K562 (cell line): ENCODE measurements at regions not wholly inside any gene's neighbourhood (a gene's known extent, or its start where the extent isn't known, plus 50 kb on each side); places are given as distances from the start of the nearest gene placed in this dataset.

ENCODE experiments used
- ATAC-seq: fragments of 200-7000 bp; cut with Tn5 transposase; 3 replicates; pipeline ENCODE4 v1.9.1; 2020; ENCODE audit warnings: moderate library complexity
- BruUV-seq: library from RNA; stranded (reverse); fragments of 400-500 nt; replicated peaks from 2 replicates; lab custom pipeline; 2021; lab: Mats Ljungman, UMichigan
- CTCF ChIA-PET: fragments of 300-600 bp; formaldehyde crosslinking; extraction: SDS; loops from one replicate; lab custom pipeline; 2021; ENCODE audit warnings: low intra/inter-chr PET ratio; lab: Yijun Ruan, JAX
- POLR2A ChIA-PET: fragments of 300-600, 350-650 bp; sonication (Branson Sonifier 250); formaldehyde crosslinking; extraction: SDS; loops from one replicate; lab custom pipeline; 2021; ENCODE audit warnings: antibody characterized with exemption, inconsistent platforms; lab: Yijun Ruan, JAX
- DNase-seq, 4 experiments: peaks; one replicate each; pipeline versions ENCODE4 v3.0.0 to v3.0.0-alpha.2; 2011 to 2018; ENCODE audit warnings: low spot score in 3 of 4, mixed read lengths in 3 of 4; ENCODE audit errors: extremely low read depth in 1 of 4
- FAIRE-seq: peaks from 2 replicates; lab custom pipeline; 2011; peaks lifted over from hg19 to GRCh38; lab: Jason Lieb, UNC
- H2AFZ ChIP-seq: 2 replicates; pipeline ENCODE4 v1.6.0; 2011; ENCODE audit warnings: low read depth, low read length, control low read depth, inconsistent platforms
- H3K27ac ChIP-seq: fragments of 200-600 bp; 3 replicates; pipeline ENCODE4 v1.8.0; 2011; ENCODE audit warnings: low read depth, mild to moderate bottlenecking, control low read depth, inconsistent platforms, low read length, moderate library complexity, mixed read lengths; ENCODE audit errors: extremely low read depth
- H3K27me3 ChIP-seq, 2 experiments: fragments of 300-600 bp in 1 of 2; 2 replicates in 1 of 2; 3 replicates in 1 of 2; pipeline versions ENCODE4 v1.6.0 to v1.8.0; 2011; ENCODE audit warnings: inconsistent platforms in 2 of 2, low read length in 2 of 2, mild to moderate bottlenecking in 1 of 2, mixed read lengths in 1 of 2, moderate library complexity in 1 of 2; ENCODE audit not compliant: control insufficient read depth in 2 of 2, insufficient read depth in 2 of 2
- H3K36me3 ChIP-seq: fragments of 300-600 bp; 3 replicates; pipeline ENCODE4 v1.8.0; 2011; ENCODE audit warnings: mild to moderate bottlenecking, low read length, inconsistent platforms; ENCODE audit not compliant: control insufficient read depth, insufficient read depth
- H3K4me1 ChIP-seq, 2 experiments: fragments of 200-600 bp in 1 of 2; replicated peaks in 1 of 2; 2 replicates in 1 of 2; 3 replicates in 1 of 2; pipeline versions ENCODE4 v1.5.1 to v1.8.0; 2011; ENCODE audit warnings: inconsistent platforms in 2 of 2, low read length in 2 of 2, mild to moderate bottlenecking in 1 of 2, mixed read lengths in 1 of 2, moderate library complexity in 1 of 2; ENCODE audit not compliant: control insufficient read depth in 2 of 2, insufficient read depth in 2 of 2
- H3K4me2 ChIP-seq: 2 replicates; pipeline ENCODE4 v1.6.1; 2011; ENCODE audit warnings: low read length, control low read depth, inconsistent platforms, mixed read lengths; ENCODE audit not compliant: insufficient read depth
- H3K4me3 ChIP-seq: fragments of 200-600 bp; sonication (generic), shearing (Covaris generic); 2 replicates; pipeline ENCODE4 v1.5.1; 2016; ENCODE audit warnings: control low read depth, inconsistent platforms
- H3K79me2 ChIP-seq: fragments of 200-600 bp; 3 replicates; pipeline ENCODE4 v1.8.0; 2011; ENCODE audit warnings: low read length, inconsistent platforms; ENCODE audit not compliant: control insufficient read depth, insufficient read depth
- H3K9ac ChIP-seq, 2 experiments: 2 replicates each; pipeline versions ENCODE4 v1.6.0 to v1.6.1; 2011; ENCODE audit warnings: low read depth in 2 of 2, low read length in 2 of 2, control low read depth in 1 of 2, inconsistent platforms in 1 of 2, mild to moderate bottlenecking in 1 of 2, mixed read lengths in 1 of 2; ENCODE audit not compliant: insufficient read depth in 1 of 2
- H3K9me1 ChIP-seq: one replicate; pipeline ENCODE4 v1.6.0; 2011; ENCODE audit warnings: inconsistent platforms, mild to moderate bottlenecking, low read length, moderate library complexity; ENCODE audit not compliant: control insufficient read depth, insufficient read depth
- H3K9me3 ChIP-seq: replicated peaks from 2 replicates; pipeline ENCODE4 v1.5.1; 2011; ENCODE audit warnings: low read depth, low read length, inconsistent platforms; ENCODE audit not compliant: control insufficient read depth, insufficient read depth
- H4K20me1 ChIP-seq: replicated peaks from 2 replicates; pipeline ENCODE4 v1.6.1; 2011; ENCODE audit warnings: low read length, inconsistent platforms, mixed read lengths; ENCODE audit not compliant: control insufficient read depth, insufficient read depth
- BMI1 ChIP-seq: fragments of 150-350 bp; IDR thresholded peaks from 2 replicates; pipeline ENCODE4 v1.6.1; 2014; ENCODE audit warnings: low read length
- EP300 ChIP-seq: IDR thresholded peaks from 2 replicates; pipeline ENCODE4 v1.6.1; 2012; ENCODE audit warnings: low read length, improper control_type of control experiment
- KLF6 ChIP-seq: fragments of 250-450 bp; sonication (Bioruptor Pico); IDR thresholded peaks from 2 replicates; pipeline ENCODE4 v1.4.0; 2020; ENCODE audit warnings: mild to moderate bottlenecking, moderate library complexity, borderline replicate concordance
- MYC ChIP-seq, 2 experiments: fragments of 250-450 bp in 1 of 2; sonication (Bioruptor Pico) in 1 of 2; IDR thresholded peaks; 2 replicates each; pipeline versions ENCODE4 v1.5.1 to v1.6.1; 2012 to 2021; ENCODE audit warnings: low read depth in 2 of 2, borderline replicate concordance in 1 of 2, improper control_type of control experiment in 1 of 2, low read length in 1 of 2, mild to moderate bottlenecking in 1 of 2, moderate library complexity in 1 of 2
- NFIC ChIP-seq: fragments of 450-650 bp; IDR thresholded peaks from 2 replicates; pipeline ENCODE4 v1.6.1; 2017; ENCODE audit warnings: mild to moderate bottlenecking, inconsistent platforms
- SMARCE1 ChIP-seq: fragments of 450-650 bp; IDR thresholded peaks from 2 replicates; pipeline ENCODE4 v1.7.1; 2016; ENCODE audit warnings: mild to moderate bottlenecking
- ZNF316 ChIP-seq: fragments of 450-650 bp; IDR thresholded peaks from 2 replicates; pipeline ENCODE4 v1.6.1; 2016
- WGBS: fragments of 100-300 bp; shearing (Covaris generic); methylation state at CpG from one replicate; pipeline ENCODE4 v1.1.6; 2016; ENCODE audit warnings: low coverage, mixed read lengths; ENCODE audit not compliant: insufficient coverage; ENCODE audit errors: missing lambda C conversion rate; 5-methylcytosine and 5-hydroxymethylcytosine counted together
- in situ Hi-C: fragments of 300-500 bp; cut with MboI; formaldehyde crosslinking; loops from 4 replicates; pipeline ENCODE4 v1.15.0; 2018; ENCODE audit warnings: inconsistent platforms, mixed read lengths
- intact Hi-C: fragments of 100-400 bp; cut with micrococcal nuclease; formaldehyde crosslinking; loops from 2 replicates; pipeline ENCODE4 v1.14.2; 2022
- TF ChIP-seq, protein P1 (sequence below): fragments of 200-600 bp; sonication (generic); IDR thresholded peaks from one replicate; pipeline ENCODE4 v1.6.1; 2012; ENCODE audit warnings: mild to moderate bottlenecking, low read depth, low read length, inconsistent platforms
- TF ChIP-seq, protein P2 (sequence below): fragments of 150-350 bp; conservative IDR thresholded peaks from 2 replicates; pipeline ENCODE4 v1.6.1; 2014; ENCODE audit warnings: low read length

DNA sequence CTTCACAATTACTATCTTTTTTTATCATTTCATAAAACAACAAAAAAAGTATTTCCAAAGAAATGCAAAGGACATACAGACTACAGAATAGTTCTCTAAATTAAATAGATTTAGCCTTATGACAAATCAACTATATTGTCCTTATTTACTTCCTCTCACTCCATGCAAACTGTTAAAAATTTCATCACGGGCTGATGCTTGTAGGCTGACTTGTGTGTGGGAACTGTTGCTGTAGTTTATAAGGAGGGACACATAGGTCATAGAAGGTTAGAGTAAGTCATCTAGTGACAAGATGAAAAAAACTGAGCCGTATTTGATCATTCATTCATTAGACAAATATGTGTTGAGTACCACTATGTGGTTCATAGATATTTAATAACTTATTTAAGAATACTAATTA, 232.5 kb upstream of the TBL1XR1 start:
- Histone ChIP-seq H3K4me1 (peaks cover 3 to 27% of the 10 kb centered on the region in 2 experiments; a peak in 3 of 5 replicates), H3K27me3 (no peaks in the 10 kb centered on the region), H3K36me3 (no peaks in the 10 kb centered on the region), H3K9me3 (no peaks in the 10 kb centered on the region), H3K4me2 (no peak overlapping the region), H3K4me3 (no peak overlapping the region), H3K79me2 (no peaks in the 10 kb centered on the region), H3K9me1 (no peaks in the 10 kb centered on the region), H3K9ac (no peak overlapping the region), H4K20me1 (no peaks in the 10 kb centered on the region), H3K27ac (no peak overlapping the region), H2AFZ (no peak overlapping the region)
- ATAC-seq (no peak), FAIRE-seq (no peak), DNase-seq (no peak)
- ChIA-PET POLR2A (no interaction called here), CTCF (no interaction called here)
- in situ Hi-C loops (no loop called here), intact Hi-C loops (no loop called here)
- WGBS: 67% methylated on average over 2 of the region's 2 CpGs
- no TSS peak for BruUV-seq
- TF ChIP-seq KLF6 (CRISPR knock-in tag) (no peak), EP300 (no peak), NFIC (no peak), ZNF316 (no peak), BMI1 (no peak), MYC (IDR thresholded peaks at IDR 0.05; ENCODE audit: low read depth, low read length) (no peak), MYC (CRISPR knock-in tag; IDR thresholded peaks at IDR 0.05; ENCODE audit: borderline replicate concordance, low read depth) (no peak), SMARCE1 (no peak)
- TF ChIP-seq, protein P1, sequence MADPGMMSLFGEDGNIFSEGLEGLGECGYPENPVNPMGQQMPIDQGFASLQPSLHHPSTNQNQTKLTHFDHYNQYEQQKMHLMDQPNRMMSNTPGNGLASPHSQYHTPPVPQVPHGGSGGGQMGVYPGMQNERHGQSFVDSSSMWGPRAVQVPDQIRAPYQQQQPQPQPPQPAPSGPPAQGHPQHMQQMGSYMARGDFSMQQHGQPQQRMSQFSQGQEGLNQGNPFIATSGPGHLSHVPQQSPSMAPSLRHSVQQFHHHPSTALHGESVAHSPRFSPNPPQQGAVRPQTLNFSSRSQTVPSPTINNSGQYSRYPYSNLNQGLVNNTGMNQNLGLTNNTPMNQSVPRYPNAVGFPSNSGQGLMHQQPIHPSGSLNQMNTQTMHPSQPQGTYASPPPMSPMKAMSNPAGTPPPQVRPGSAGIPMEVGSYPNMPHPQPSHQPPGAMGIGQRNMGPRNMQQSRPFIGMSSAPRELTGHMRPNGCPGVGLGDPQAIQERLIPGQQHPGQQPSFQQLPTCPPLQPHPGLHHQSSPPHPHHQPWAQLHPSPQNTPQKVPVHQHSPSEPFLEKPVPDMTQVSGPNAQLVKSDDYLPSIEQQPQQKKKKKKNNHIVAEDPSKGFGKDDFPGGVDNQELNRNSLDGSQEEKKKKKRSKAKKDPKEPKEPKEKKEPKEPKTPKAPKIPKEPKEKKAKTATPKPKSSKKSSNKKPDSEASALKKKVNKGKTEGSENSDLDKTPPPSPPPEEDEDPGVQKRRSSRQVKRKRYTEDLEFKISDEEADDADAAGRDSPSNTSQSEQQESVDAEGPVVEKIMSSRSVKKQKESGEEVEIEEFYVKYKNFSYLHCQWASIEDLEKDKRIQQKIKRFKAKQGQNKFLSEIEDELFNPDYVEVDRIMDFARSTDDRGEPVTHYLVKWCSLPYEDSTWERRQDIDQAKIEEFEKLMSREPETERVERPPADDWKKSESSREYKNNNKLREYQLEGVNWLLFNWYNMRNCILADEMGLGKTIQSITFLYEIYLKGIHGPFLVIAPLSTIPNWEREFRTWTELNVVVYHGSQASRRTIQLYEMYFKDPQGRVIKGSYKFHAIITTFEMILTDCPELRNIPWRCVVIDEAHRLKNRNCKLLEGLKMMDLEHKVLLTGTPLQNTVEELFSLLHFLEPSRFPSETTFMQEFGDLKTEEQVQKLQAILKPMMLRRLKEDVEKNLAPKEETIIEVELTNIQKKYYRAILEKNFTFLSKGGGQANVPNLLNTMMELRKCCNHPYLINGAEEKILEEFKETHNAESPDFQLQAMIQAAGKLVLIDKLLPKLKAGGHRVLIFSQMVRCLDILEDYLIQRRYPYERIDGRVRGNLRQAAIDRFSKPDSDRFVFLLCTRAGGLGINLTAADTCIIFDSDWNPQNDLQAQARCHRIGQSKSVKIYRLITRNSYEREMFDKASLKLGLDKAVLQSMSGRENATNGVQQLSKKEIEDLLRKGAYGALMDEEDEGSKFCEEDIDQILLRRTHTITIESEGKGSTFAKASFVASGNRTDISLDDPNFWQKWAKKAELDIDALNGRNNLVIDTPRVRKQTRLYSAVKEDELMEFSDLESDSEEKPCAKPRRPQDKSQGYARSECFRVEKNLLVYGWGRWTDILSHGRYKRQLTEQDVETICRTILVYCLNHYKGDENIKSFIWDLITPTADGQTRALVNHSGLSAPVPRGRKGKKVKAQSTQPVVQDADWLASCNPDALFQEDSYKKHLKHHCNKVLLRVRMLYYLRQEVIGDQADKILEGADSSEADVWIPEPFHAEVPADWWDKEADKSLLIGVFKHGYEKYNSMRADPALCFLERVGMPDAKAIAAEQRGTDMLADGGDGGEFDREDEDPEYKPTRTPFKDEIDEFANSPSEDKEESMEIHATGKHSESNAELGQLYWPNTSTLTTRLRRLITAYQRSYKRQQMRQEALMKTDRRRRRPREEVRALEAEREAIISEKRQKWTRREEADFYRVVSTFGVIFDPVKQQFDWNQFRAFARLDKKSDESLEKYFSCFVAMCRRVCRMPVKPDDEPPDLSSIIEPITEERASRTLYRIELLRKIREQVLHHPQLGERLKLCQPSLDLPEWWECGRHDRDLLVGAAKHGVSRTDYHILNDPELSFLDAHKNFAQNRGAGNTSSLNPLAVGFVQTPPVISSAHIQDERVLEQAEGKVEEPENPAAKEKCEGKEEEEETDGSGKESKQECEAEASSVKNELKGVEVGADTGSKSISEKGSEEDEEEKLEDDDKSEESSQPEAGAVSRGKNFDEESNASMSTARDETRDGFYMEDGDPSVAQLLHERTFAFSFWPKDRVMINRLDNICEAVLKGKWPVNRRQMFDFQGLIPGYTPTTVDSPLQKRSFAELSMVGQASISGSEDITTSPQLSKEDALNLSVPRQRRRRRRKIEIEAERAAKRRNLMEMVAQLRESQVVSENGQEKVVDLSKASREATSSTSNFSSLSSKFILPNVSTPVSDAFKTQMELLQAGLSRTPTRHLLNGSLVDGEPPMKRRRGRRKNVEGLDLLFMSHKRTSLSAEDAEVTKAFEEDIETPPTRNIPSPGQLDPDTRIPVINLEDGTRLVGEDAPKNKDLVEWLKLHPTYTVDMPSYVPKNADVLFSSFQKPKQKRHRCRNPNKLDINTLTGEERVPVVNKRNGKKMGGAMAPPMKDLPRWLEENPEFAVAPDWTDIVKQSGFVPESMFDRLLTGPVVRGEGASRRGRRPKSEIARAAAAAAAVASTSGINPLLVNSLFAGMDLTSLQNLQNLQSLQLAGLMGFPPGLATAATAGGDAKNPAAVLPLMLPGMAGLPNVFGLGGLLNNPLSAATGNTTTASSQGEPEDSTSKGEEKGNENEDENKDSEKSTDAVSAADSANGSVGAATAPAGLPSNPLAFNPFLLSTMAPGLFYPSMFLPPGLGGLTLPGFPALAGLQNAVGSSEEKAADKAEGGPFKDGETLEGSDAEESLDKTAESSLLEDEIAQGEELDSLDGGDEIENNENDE: no peak
- TF ChIP-seq, protein P2, sequence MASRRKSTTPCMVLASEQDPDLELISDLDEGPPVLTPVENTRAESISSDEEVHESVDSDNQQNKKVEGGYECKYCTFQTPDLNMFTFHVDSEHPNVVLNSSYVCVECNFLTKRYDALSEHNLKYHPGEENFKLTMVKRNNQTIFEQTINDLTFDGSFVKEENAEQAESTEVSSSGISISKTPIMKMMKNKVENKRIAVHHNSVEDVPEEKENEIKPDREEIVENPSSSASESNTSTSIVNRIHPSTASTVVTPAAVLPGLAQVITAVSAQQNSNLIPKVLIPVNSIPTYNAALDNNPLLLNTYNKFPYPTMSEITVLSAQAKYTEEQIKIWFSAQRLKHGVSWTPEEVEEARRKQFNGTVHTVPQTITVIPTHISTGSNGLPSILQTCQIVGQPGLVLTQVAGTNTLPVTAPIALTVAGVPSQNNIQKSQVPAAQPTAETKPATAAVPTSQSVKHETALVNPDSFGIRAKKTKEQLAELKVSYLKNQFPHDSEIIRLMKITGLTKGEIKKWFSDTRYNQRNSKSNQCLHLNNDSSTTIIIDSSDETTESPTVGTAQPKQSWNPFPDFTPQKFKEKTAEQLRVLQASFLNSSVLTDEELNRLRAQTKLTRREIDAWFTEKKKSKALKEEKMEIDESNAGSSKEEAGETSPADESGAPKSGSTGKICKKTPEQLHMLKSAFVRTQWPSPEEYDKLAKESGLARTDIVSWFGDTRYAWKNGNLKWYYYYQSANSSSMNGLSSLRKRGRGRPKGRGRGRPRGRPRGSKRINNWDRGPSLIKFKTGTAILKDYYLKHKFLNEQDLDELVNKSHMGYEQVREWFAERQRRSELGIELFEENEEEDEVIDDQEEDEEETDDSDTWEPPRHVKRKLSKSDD: no peak
